HCT116 (cell line): ENCODE measurements at regions not wholly inside any gene's neighbourhood (a gene's known extent, or its start where the extent isn't known, plus 50 kb on each side); places are given as distances from the start of the nearest gene placed in this dataset.

ENCODE experiments used
- ATAC-seq: fragments of 200-7000 bp; cut with Tn5 transposase; 2 replicates; pipeline ENCODE4 v1.9.1; 2020; ENCODE audit warnings: mild to moderate bottlenecking, moderate library complexity
- BruUV-seq: library from RNA; stranded (reverse); fragments of 400-500 nt; replicated peaks from 2 replicates; lab custom pipeline; 2021; lab: Mats Ljungman, UMichigan
- CTCF ChIA-PET: fragments of 300-600 bp; sonication (Branson Sonifier 250); formaldehyde crosslinking; loops from one replicate; lab custom pipeline; 2021; ENCODE audit warnings: antibody characterized with exemption; lab: Charles Lee
- POLR2A ChIA-PET: fragments of 300-600, 350-600 bp; sonication (Branson Sonifier 250); formaldehyde crosslinking; loops from one replicate; lab custom pipeline; 2021; ENCODE audit warnings: antibody characterized with exemption; lab: Charles Lee
- RAD21 ChIA-PET, 2 experiments: fragments of 300-600 bp; sonication (Branson Sonifier 250); formaldehyde crosslinking; loops; one replicate each; lab custom pipeline; 2023; ENCODE audit warnings: low total read pairs in 2 of 2; ENCODE audit not compliant: uncharacterized antibody in 2 of 2, unreplicated experiment in 2 of 2, low non-redundant PET in 1 of 2; lab: Charles Lee
- DNase-seq: peaks from one replicate; pipeline ENCODE4 v3.0.0-alpha.2; 2010; ENCODE audit warnings: low read depth, low spot score
- H2AFZ ChIP-seq: fragments of 200-600 bp; shearing (Covaris generic), sonication (generic); 2 replicates; pipeline ENCODE4 v1.6.1; 2017; ENCODE audit warnings: low read depth, mixed run types, mixed read lengths, antibody characterized with exemption, low read length; ENCODE audit not compliant: poor library complexity, severe bottlenecking
- H3K27ac ChIP-seq: 2 replicates; pipeline ENCODE4 v1.5.1; 2012; ENCODE audit warnings: low read depth, low read length
- H3K27me3 ChIP-seq: fragments of 200-600 bp; sonication (generic); 2 replicates; pipeline ENCODE4 v1.6.1; 2016; ENCODE audit warnings: mixed run types, low read length, mixed read lengths; ENCODE audit not compliant: insufficient read depth
- H3K36me3 ChIP-seq, 2 experiments: fragments of 200-500 bp in 1 of 2; fragments of 200-600 bp in 1 of 2; sonication (Bioruptor generic) in 1 of 2; sonication (generic) in 1 of 2; 2 replicates each; pipeline versions ENCODE4 v1.5.1 to v1.6.1; 2014 to 2016; ENCODE audit warnings: low read length in 2 of 2, inconsistent platforms in 1 of 2, mixed read lengths in 1 of 2, mixed run types in 1 of 2; ENCODE audit not compliant: insufficient read depth in 2 of 2, control insufficient read depth in 1 of 2
- H3K4me1 ChIP-seq, 2 experiments: fragments of 200-600 bp in 1 of 2; sonication (generic) in 1 of 2; 2 replicates each; pipeline versions ENCODE4 v1.5.1 to v1.6.1; 2012 to 2017; ENCODE audit warnings: low read length in 2 of 2, inconsistent platforms in 1 of 2, mild to moderate bottlenecking in 1 of 2, mixed read lengths in 1 of 2, mixed run types in 1 of 2, moderate library complexity in 1 of 2; ENCODE audit not compliant: insufficient read depth in 2 of 2, control insufficient read depth in 1 of 2
- H3K4me2 ChIP-seq: fragments of 200-600 bp; sonication (generic); 2 replicates; pipeline ENCODE4 v1.6.1; 2017; ENCODE audit warnings: mixed run types, low read length, mixed read lengths
- H3K4me3 ChIP-seq, 2 experiments: fragments of 200-600 bp in 1 of 2; sonication (generic) in 1 of 2; replicated peaks in 1 of 2; 2 replicates each; pipeline ENCODE4 v1.5.1; 2011 to 2016; ENCODE audit warnings: low read length in 2 of 2, control low read depth in 1 of 2, low read depth in 1 of 2, mild to moderate bottlenecking in 1 of 2, mixed read lengths in 1 of 2, mixed run types in 1 of 2
- H3K79me2 ChIP-seq: fragments of 200-600 bp; sonication (generic); 2 replicates; pipeline ENCODE4 v1.6.1; 2017; ENCODE audit warnings: mild to moderate bottlenecking, mixed run types, low read length, moderate library complexity, mixed read lengths; ENCODE audit not compliant: insufficient read depth
- H3K9ac ChIP-seq: fragments of 200-600 bp; sonication (generic); 2 replicates; pipeline ENCODE4 v1.6.1; 2016; ENCODE audit warnings: low read length, mixed read lengths
- H3K9me2 ChIP-seq: fragments of 200-600 bp; sonication (generic), shearing (Covaris generic); 2 replicates; pipeline ENCODE4 v1.6.1; 2017; ENCODE audit warnings: mixed run types, mild to moderate bottlenecking, moderate library complexity; ENCODE audit not compliant: insufficient read depth
- H3K9me3 ChIP-seq, 2 experiments: fragments of 200-500 bp in 1 of 2; fragments of 200-600 bp in 1 of 2; sonication (Bioruptor generic) in 1 of 2; sonication (generic) in 1 of 2; 2 replicates each; pipeline ENCODE4 v1.6.1; 2014 to 2017; ENCODE audit warnings: low read length in 2 of 2, mixed read lengths in 2 of 2, inconsistent platforms in 1 of 2, low read depth in 1 of 2, mild to moderate bottlenecking in 1 of 2, mixed run types in 1 of 2, moderate library complexity in 1 of 2; ENCODE audit not compliant: control insufficient read depth in 1 of 2, insufficient read depth in 1 of 2
- H4K20me1 ChIP-seq: fragments of 200-600 bp; sonication (generic), shearing (Covaris generic); 2 replicates; pipeline ENCODE4 v1.6.1; 2017; ENCODE audit warnings: mixed run types, mild to moderate bottlenecking, moderate library complexity; ENCODE audit not compliant: insufficient read depth
- ATF3 ChIP-seq: IDR thresholded peaks from 2 replicates; pipeline ENCODE4 v1.6.1; 2012
- CEBPB ChIP-seq: IDR thresholded peaks from 2 replicates; pipeline ENCODE4 v1.6.1; 2012; ENCODE audit warnings: low read depth
- CTCF ChIP-seq, 3 experiments: fragments of 200-600 bp in 1 of 3; sonication (generic) in 1 of 3; IDR thresholded peaks in 2 of 3; conservative IDR thresholded peaks in 1 of 3; 2 replicates each; pipeline ENCODE4 v1.5.1; 2012 to 2017; ENCODE audit warnings: low read depth in 2 of 3, low read length in 2 of 3, antibody characterized with exemption in 1 of 3, borderline replicate concordance in 1 of 3, control low read depth in 1 of 3, mild to moderate bottlenecking in 1 of 3, mixed read lengths in 1 of 3, mixed run types in 1 of 3, moderate library complexity in 1 of 3; ENCODE audit not compliant: insufficient read depth in 1 of 3
- EGR1 ChIP-seq: IDR thresholded peaks from 2 replicates; pipeline ENCODE4 v1.6.1; 2012; ENCODE audit warnings: low read depth
- ELF1 ChIP-seq: IDR thresholded peaks from 2 replicates; pipeline ENCODE4 v1.6.1; 2012; ENCODE audit warnings: low read depth, borderline replicate concordance
- FOSL1 ChIP-seq: IDR thresholded peaks from 2 replicates; pipeline ENCODE4 v1.6.1; 2012; ENCODE audit warnings: low read depth
- JUND ChIP-seq: IDR thresholded peaks from 2 replicates; pipeline ENCODE4 v1.6.1; 2012
- MAX ChIP-seq: IDR thresholded peaks from 2 replicates; pipeline ENCODE4 v1.6.1; 2012
- POLR2A ChIP-seq: IDR thresholded peaks from 2 replicates; pipeline ENCODE4 v1.7.0; 2011; ENCODE audit warnings: borderline replicate concordance; ENCODE audit not compliant: insufficient read depth, insufficient read length; ENCODE audit errors: extremely low read depth
- POLR2AphosphoS5 ChIP-seq: IDR thresholded peaks from 2 replicates; pipeline ENCODE4 v1.6.1; 2011; ENCODE audit warnings: mild to moderate bottlenecking, low read depth, low read length, moderate library complexity
- RAD21 ChIP-seq: IDR thresholded peaks from 2 replicates; pipeline ENCODE4 v1.6.1; 2012; ENCODE audit warnings: low read depth, mild to moderate bottlenecking
- SRF ChIP-seq: IDR thresholded peaks from 2 replicates; pipeline ENCODE4 v1.6.1; 2012; ENCODE audit warnings: low read depth
- TCF7L2 ChIP-seq: IDR thresholded peaks from 2 replicates; pipeline ENCODE4 v1.7.0; 2011; ENCODE audit warnings: borderline replicate concordance, inconsistent platforms; ENCODE audit not compliant: insufficient read depth, insufficient read length; ENCODE audit errors: extremely low read depth
- ZBTB33 ChIP-seq: IDR thresholded peaks from 2 replicates; pipeline ENCODE4 v1.6.1; 2011; ENCODE audit warnings: mild to moderate bottlenecking, low read length, moderate library complexity; ENCODE audit not compliant: insufficient replicate concordance; ENCODE audit errors: extremely low read depth
- ZFX ChIP-seq: fragments of 450-650 bp; IDR thresholded peaks from 2 replicates; pipeline ENCODE4 v1.6.1; 2017
- intact Hi-C: fragments of 100-400 bp; cut with micrococcal nuclease; formaldehyde crosslinking; loops from 2 replicates; pipeline ENCODE4 v1.10.0; 2022

GRCh38 chr12:91483471-91483985, 300.9 kb upstream of the DCN start:
- intact Hi-C loops = no loop called here
- RAD21 ChIA-PET = no interaction called here
- TF ChIP-seq CEBPB = no peak
- TF ChIP-seq JUND = no peak
- TF ChIP-seq RAD21 = no peak
- no peak for TF ChIP-seq FOSL1
- TF ChIP-seq ATF3 = no peak
- TF ChIP-seq ZFX = no peak
- no peak for TF ChIP-seq EGR1
- no peak for TF ChIP-seq POLR2AphosphoS5
- TF ChIP-seq POLR2A = no peak
- TF ChIP-seq ZBTB33 = no peak
- TF ChIP-seq TCF7L2 = no peak
- TF ChIP-seq ELF1 = no peak
- no peak for TF ChIP-seq CTCF (IDR thresholded peaks at IDR 0.05 in 2 of 3, conservative IDR thresholded peaks at IDR 0.05 in 1 of 3; ENCODE audit: borderline replicate concordance in 1 of 3, insufficient read depth in 1 of 3, low read depth in 2 of 3, low read length in 2 of 3)
- TF ChIP-seq MAX = no peak
- no peak for TF ChIP-seq SRF
- DNase-seq (no peak), ATAC-seq (no peak)
- Histone ChIP-seq H3K9ac (no peak overlapping the region), H3K4me3 (no peak overlapping the region), H3K4me2 (no peak overlapping the region), H3K36me3 (no peaks in the 10 kb centered on the region), H2AFZ (no peak overlapping the region), H3K27me3 (no peaks in the 10 kb centered on the region), H3K79me2 (no peaks in the 10 kb centered on the region), H3K9me2 (no peaks in the 10 kb centered on the region), H3K9me3 (no peaks in the 10 kb centered on the region), H4K20me1 (no peaks in the 10 kb centered on the region), H3K27ac (no peak overlapping the region), H3K4me1 (no peaks in the 10 kb centered on the region)
- POLR2A ChIA-PET = no interaction called here
- no TSS peak for BruUV-seq
- CTCF ChIA-PET = no interaction called here
